ENCODE measurements at regions not wholly inside any gene's neighbourhood (a gene's known extent, or its start where the extent isn't known, plus 50 kb on each side); places are given as distances from the start of the nearest gene placed in this dataset.

DNA sequence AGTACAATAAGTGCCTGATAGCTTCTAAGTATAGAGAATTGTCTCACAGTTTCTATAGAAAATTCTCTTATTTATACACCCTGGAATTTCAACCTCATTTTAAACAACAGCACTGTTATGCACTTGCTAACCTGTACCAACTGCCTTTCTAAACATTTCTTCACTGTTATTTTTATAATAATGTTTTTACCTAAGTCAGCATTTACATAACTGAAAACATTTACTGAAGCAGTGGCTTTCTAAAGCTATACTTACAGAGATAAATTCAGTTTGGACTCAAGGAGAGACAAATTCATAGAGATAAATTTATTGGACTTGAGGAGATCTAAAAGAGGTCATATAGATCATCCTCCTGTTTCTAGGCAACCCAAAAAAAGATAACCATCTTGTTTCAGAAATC, 686.6 kb upstream of the FAT3 start:
- TF ChIP-seq RCOR1 (IDR thresholded peaks at IDR 0.05; ENCODE audit: insufficient replicate concordance, low read length) (no peak), POLR2A (IDR thresholded peaks at IDR 0.05; ENCODE audit: low read depth, low read length) (no peak), CTCF (conservative IDR thresholded peaks at IDR 0.05; ENCODE audit: low read depth, low read length) (no peak), ELK1 (IDR thresholded peaks at IDR 0.05; ENCODE audit: borderline replicate concordance, low read depth, low read length) (no peak), USF2 (IDR thresholded peaks at IDR 0.05; ENCODE audit: low read depth, low read length) (no peak), RFX5 (IDR thresholded peaks at IDR 0.05; ENCODE audit: low read depth, low read length) (no peak), FOS (IDR thresholded peaks at IDR 0.05; ENCODE audit: low read depth, low read length) (no peak), RAD21 (IDR thresholded peaks at IDR 0.05; ENCODE audit: low read length) (no peak), BHLHE40 (IDR thresholded peaks at IDR 0.05; ENCODE audit: low read depth, low read length) (no peak), CEBPB (IDR thresholded peaks at IDR 0.05; ENCODE audit: low read depth, low read length) (no peak)

Measured in IMR-90 (cell line).